GM18867 (cell line): ENCODE measurements at regions not wholly inside any gene's neighbourhood (a gene's known extent, or its start where the extent isn't known, plus 50 kb on each side); places are given as distances from the start of the nearest gene placed in this dataset.
"Not testable (repeated sequence)": the region's sequence is repeated elsewhere in the genome, so short reads cannot be mapped to it uniquely, and the experiment has no call there.

Experiments used
- ATAC-seq: cut with Tn5 transposase; IDR thresholded peaks from one replicate; pipeline ENCODE4 v1.9.1; 2021; ENCODE audit warnings: mild to moderate bottlenecking, moderate library complexity; ENCODE audit not compliant: unreplicated experiment

GRCh38 chr4:188992706-188993105, 853.5 kb downstream of the TRIML1 start:
- ATAC-seq: no peak

- no peak for ATAC-seq
Measured at GRCh38 chr4:188993871-188994270, 854.6 kb downstream of the TRIML1 start.

- ATAC-seq: no peak
Measured at GRCh38 chr4:189001283-189001970, 862.2 kb downstream of the TRIML1 start.

GRCh38 chr4:189001971-189002450, 862.8 kb downstream of the TRIML1 start:
- no peak for ATAC-seq

GRCh38 chr4:189002475-189002874, 863.2 kb downstream of the TRIML1 start:
- ATAC-seq: no peak

GRCh38 chr4:189010452-189011217, 871.4 kb downstream of the TRIML1 start:
- not testable (repeated sequence) for ATAC-seq

GRCh38 chr4:189021831-189022230, 882.6 kb downstream of the TRIML1 start:
- no peak for ATAC-seq

- no peak for ATAC-seq
Measured at GRCh38 chr4:189022440-189023035, 883.3 kb downstream of the TRIML1 start.

GRCh38 chr4:189029976-189030504, 890.8 kb downstream of the TRIML1 start:
- no peak for ATAC-seq

GRCh38 chr4:189032606-189033338, 893.5 kb downstream of the TRIML1 start:
- no peak for ATAC-seq

GRCh38 chr4:189033801-189034347, 894.6 kb downstream of the TRIML1 start:
- ATAC-seq: no peak

- ATAC-seq: no peak
Measured at GRCh38 chr4:189035091-189035490, 895.9 kb downstream of the TRIML1 start.

GRCh38 chr4:189035654-189036053, 896.4 kb downstream of the TRIML1 start:
- no peak for ATAC-seq

- no peak for ATAC-seq
Measured at GRCh38 chr4:189036906-189037305, 897.7 kb downstream of the TRIML1 start.

- ATAC-seq: no peak
Measured at GRCh38 chr4:189046642-189047041, 894.0 kb upstream of the FRG1 start.

- no peak for ATAC-seq
Measured at GRCh38 chr4:189048119-189048518, 892.6 kb upstream of the FRG1 start.

- no peak for ATAC-seq
Measured at GRCh38 chr4:189049682-189050081, 891.0 kb upstream of the FRG1 start.

- ATAC-seq: no peak
Measured at GRCh38 chr4:189050643-189051042, 890.0 kb upstream of the FRG1 start.

GRCh38 chr4:189053621-189054020, 887.1 kb upstream of the FRG1 start:
- no peak for ATAC-seq

- ATAC-seq: no peak
Measured at GRCh38 chr4:189060104-189060503, 880.6 kb upstream of the FRG1 start.
